ENCODE measurements at regions not wholly inside any gene's neighbourhood (a gene's known extent, or its start where the extent isn't known, plus 50 kb on each side); places are given as distances from the start of the nearest gene placed in this dataset.

DNA sequence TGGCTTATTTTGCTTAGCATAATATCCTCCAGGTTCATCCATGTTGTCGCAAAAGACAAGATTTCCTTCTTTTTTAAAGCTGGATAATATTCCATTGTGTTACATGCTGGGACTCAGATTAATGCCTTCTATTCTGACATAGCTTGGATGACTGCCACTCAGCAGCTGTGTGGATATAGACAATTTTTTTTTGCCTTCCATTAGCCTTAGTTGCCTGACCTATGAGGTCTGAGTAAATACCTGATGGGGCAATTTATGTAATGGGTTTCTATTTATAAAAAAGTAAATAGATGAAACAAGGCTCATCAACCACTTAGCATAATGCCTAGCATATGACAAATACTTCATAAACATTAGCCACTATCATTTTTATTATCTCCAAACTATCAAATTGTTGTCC, 515.4 kb downstream of the ZNF674 start:
- no peak for TF ChIP-seq POLR2A (IDR thresholded peaks at IDR 0.05; ENCODE audit: extremely low read depth, insufficient read length)
- TF ChIP-seq, protein P1, sequence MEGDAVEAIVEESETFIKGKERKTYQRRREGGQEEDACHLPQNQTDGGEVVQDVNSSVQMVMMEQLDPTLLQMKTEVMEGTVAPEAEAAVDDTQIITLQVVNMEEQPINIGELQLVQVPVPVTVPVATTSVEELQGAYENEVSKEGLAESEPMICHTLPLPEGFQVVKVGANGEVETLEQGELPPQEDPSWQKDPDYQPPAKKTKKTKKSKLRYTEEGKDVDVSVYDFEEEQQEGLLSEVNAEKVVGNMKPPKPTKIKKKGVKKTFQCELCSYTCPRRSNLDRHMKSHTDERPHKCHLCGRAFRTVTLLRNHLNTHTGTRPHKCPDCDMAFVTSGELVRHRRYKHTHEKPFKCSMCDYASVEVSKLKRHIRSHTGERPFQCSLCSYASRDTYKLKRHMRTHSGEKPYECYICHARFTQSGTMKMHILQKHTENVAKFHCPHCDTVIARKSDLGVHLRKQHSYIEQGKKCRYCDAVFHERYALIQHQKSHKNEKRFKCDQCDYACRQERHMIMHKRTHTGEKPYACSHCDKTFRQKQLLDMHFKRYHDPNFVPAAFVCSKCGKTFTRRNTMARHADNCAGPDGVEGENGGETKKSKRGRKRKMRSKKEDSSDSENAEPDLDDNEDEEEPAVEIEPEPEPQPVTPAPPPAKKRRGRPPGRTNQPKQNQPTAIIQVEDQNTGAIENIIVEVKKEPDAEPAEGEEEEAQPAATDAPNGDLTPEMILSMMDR (IDR thresholded peaks at IDR 0.05; ENCODE audit: low read depth, low read length): no peak
- TF ChIP-seq, protein P2, sequence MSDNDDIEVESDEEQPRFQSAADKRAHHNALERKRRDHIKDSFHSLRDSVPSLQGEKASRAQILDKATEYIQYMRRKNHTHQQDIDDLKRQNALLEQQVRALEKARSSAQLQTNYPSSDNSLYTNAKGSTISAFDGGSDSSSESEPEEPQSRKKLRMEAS (IDR thresholded peaks at IDR 0.05; ENCODE audit: low read depth, low read length): no peak

Measured in NB4 (cell line).